Tibial nerve (tissue), 3 donors: ENCODE measurements at regions not wholly inside any gene's neighbourhood (a gene's known extent, or its start where the extent isn't known, plus 50 kb on each side); places are given as distances from the start of the nearest gene placed in this dataset.

Source experiments
- POLR2A ChIP-seq, 2 donors: fragments of 450-650 bp; IDR thresholded peaks; one replicate each; pipeline ENCODE4 v1.6.1; 2017; ENCODE audit warnings: antibody characterized with exemption in 2 of 2, mild to moderate bottlenecking in 2 of 2, moderate library complexity in 2 of 2
- TF ChIP-seq, protein P1 (sequence below), 5 experiments: fragments of 200-600 bp in 3 of 5; fragments of 450-650 bp in 2 of 5; sonication (generic) in 3 of 5; IDR thresholded peaks; one replicate each; pipeline ENCODE4 v1.5.1; 2016 to 2019; ENCODE audit warnings: antibody characterized with exemption in 5 of 5, mild to moderate bottlenecking in 3 of 5, moderate library complexity in 2 of 5

DNA sequence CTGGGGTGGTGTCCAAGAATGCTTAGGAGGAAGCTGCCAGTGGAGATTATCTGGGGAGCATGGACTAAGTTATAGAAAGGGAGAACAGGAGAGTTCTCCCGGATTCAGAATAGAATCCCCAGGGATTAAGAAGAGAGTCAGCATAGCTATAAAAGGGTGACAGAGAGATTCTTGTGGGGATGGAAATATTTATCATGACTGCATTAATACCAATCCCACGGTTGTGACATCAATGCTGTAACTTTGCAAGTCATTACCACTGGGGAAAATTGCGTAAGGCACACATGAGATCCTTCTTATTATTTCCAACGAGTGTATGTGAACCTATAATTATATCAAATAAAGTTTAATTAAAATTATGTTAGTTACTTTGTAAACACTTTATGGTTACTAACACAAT, 447.9 kb upstream of the TMEM132C start:
- TF ChIP-seq POLR2A (IDR thresholded peaks at IDR 0.05): no peak
- TF ChIP-seq, protein P1, sequence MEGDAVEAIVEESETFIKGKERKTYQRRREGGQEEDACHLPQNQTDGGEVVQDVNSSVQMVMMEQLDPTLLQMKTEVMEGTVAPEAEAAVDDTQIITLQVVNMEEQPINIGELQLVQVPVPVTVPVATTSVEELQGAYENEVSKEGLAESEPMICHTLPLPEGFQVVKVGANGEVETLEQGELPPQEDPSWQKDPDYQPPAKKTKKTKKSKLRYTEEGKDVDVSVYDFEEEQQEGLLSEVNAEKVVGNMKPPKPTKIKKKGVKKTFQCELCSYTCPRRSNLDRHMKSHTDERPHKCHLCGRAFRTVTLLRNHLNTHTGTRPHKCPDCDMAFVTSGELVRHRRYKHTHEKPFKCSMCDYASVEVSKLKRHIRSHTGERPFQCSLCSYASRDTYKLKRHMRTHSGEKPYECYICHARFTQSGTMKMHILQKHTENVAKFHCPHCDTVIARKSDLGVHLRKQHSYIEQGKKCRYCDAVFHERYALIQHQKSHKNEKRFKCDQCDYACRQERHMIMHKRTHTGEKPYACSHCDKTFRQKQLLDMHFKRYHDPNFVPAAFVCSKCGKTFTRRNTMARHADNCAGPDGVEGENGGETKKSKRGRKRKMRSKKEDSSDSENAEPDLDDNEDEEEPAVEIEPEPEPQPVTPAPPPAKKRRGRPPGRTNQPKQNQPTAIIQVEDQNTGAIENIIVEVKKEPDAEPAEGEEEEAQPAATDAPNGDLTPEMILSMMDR (IDR thresholded peaks at IDR 0.05): no peak
